ENCODE measurements at regions not wholly inside any gene's neighbourhood (a gene's known extent, or its start where the extent isn't known, plus 50 kb on each side); places are given as distances from the start of the nearest gene placed in this dataset.
A peak's percentile ranks its signal among the peaks of the same experiment; 100 is the strongest.

DNA sequence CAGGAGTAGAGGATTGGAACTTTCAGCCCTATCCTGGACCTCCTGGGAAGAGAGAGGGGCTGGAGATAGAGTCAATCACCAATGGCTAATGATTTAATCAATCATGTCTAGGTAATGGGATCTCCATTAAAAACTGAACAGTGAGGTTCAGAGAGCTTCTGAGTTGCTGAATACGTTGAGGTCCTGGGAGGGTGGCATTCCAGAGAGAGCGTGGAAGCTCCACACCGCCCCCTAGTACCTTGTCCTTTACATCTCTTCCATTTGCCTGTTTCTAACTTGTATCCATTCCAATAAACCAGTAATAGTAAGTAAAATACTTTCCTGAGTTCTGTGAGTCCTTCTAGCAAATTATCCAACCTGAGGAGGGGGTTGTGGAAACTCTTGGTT lies 101.7 kb downstream of the B3GNT2 start:
- Histone ChIP-seq H3K27ac (ENCODE audit: low read depth in 1 of 2, low read length in 2 of 2) (no peak overlapping the region), H3K9me3 (replicated peaks in 1 of 2; ENCODE audit: control insufficient read depth in 1 of 2, insufficient read depth in 1 of 2, low read length in 2 of 2) (no peaks in the 10 kb centered on the region), H3K79me2 (ENCODE audit: insufficient read depth, low read length) (no peaks in the 10 kb centered on the region), H4K20me1 (ENCODE audit: insufficient read depth, low read length) (no peaks in the 10 kb centered on the region), H3K4me1 (ENCODE audit: control insufficient read depth in 1 of 2, insufficient read depth in 2 of 2, low read length in 2 of 2) (peaks cover 5 to 24% of the 10 kb centered on the region in 2 donors), H3K27me3 (ENCODE audit: control insufficient read depth in 2 of 2, insufficient read depth in 2 of 2, low read length in 2 of 2) (no peaks in the 10 kb centered on the region), H2AFZ (ENCODE audit: insufficient read depth, low read depth, low read length, poor library complexity, severe bottlenecking) (no peak overlapping the region), H3K9ac (ENCODE audit: insufficient read depth, low read length, poor library complexity, severe bottlenecking) (no peak overlapping the region), H3K36me3 (replicated peaks in 1 of 2; ENCODE audit: control insufficient read depth in 1 of 2, insufficient read depth in 2 of 2, low read length in 2 of 2) (no peaks in the 10 kb centered on the region), H3K4me2 (replicated peaks; ENCODE audit: extremely low read depth, low read length, poor library complexity, severe bottlenecking) (no peak overlapping the region), H3K4me3 (replicated peaks in 1 of 3; ENCODE audit: low read depth in 2 of 3, low read length in 3 of 3) (no peak overlapping the region)
- no peak for DNase-seq
- Mint-ChIP-seq H3K4me1 (peaks cover 20% of the 10 kb centered on the region), H3K27ac (no peak overlapping the region), H3K9me3 (no peaks in the 10 kb centered on the region), H3K4me3 (no peak overlapping the region), H3K27me3 (ENCODE audit: low read depth in 3 of 3) (peaks cover 0 to 1% (median 0%) of the 10 kb centered on the region in 3 donors), H3K36me3 (no peaks in the 10 kb centered on the region)
- no CpG with 5 or more reads among the region's 3 CpGs for WGBS (ENCODE audit: insufficient coverage)
- intact Hi-C loops (cut with micrococcal nuclease) = no loop called here
- TF ChIP-seq, protein P1, sequence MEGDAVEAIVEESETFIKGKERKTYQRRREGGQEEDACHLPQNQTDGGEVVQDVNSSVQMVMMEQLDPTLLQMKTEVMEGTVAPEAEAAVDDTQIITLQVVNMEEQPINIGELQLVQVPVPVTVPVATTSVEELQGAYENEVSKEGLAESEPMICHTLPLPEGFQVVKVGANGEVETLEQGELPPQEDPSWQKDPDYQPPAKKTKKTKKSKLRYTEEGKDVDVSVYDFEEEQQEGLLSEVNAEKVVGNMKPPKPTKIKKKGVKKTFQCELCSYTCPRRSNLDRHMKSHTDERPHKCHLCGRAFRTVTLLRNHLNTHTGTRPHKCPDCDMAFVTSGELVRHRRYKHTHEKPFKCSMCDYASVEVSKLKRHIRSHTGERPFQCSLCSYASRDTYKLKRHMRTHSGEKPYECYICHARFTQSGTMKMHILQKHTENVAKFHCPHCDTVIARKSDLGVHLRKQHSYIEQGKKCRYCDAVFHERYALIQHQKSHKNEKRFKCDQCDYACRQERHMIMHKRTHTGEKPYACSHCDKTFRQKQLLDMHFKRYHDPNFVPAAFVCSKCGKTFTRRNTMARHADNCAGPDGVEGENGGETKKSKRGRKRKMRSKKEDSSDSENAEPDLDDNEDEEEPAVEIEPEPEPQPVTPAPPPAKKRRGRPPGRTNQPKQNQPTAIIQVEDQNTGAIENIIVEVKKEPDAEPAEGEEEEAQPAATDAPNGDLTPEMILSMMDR (IDR thresholded peaks at IDR 0.05) = no peak

DNA sequence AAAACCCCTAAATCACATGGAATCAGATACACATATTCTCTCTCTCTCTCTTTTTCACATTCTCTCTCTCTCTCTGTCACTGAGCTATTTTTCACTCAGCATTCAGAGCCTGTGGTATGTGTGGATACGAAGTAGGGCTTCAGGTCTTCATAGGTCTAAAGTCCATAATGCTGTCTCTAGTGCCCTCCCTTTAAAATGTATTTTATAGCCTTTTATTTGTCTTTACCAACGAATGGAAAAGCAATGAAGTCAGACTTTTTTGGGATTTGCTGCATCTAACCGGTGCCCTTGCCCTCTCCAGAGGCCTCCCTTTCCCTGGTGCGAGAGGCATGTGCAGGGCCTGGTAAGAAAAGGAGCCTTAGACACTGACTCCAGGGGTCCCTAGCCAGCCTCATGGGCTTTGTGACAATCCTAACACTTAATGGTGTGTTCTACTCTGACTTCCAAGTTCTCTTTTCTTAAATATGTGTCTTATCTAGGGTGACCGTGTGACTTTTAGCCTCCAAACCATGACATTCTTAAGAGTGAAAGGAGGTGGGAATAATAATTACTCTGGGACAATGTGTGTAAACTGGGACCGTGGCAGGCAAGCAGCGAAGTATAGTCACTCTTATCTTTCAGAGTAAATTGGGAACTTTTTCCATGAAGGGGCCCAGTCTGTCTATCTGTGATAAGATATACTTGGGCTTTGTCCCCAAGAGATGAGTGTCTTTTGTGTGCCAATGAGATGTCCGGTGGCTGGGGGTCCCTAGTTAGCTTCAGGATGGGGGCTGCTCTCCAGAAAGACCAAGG lies 101.1 kb downstream of the B3GNT2 start:
- H3K27me3 ChIP-seq (ENCODE audit: control insufficient read depth in 2 of 2, insufficient read depth in 2 of 2, low read length in 2 of 2) = no peaks in the 10 kb centered on the region
- H3K9me3 ChIP-seq (replicated peaks in 1 of 2; ENCODE audit: control insufficient read depth in 1 of 2, insufficient read depth in 1 of 2, low read length in 2 of 2) = no peaks in the 10 kb centered on the region
- no peaks in the 10 kb centered on the region for H3K36me3 ChIP-seq (replicated peaks in 1 of 2; ENCODE audit: control insufficient read depth in 1 of 2, insufficient read depth in 2 of 2, low read length in 2 of 2)
- 97% methylated on average over 3 of the region's 8 CpGs for WGBS (ENCODE audit: insufficient coverage)
- H3K4me3 Mint-ChIP-seq = no peak overlapping the region
- no peak overlapping the region for H3K4me3 ChIP-seq (replicated peaks in 1 of 3; ENCODE audit: low read depth in 2 of 3, low read length in 3 of 3)
- H3K27ac Mint-ChIP-seq = peak overlapping the region in 1 of 7 donors; percentile 19
- no peaks in the 10 kb centered on the region for H4K20me1 ChIP-seq (ENCODE audit: insufficient read depth, low read length)
- DNase-seq = no peak
- H3K9me3 Mint-ChIP-seq = no peaks in the 10 kb centered on the region
- no peak overlapping the region for H2AFZ ChIP-seq (ENCODE audit: insufficient read depth, low read depth, low read length, poor library complexity, severe bottlenecking)
- no peaks in the 10 kb centered on the region for H3K79me2 ChIP-seq (ENCODE audit: insufficient read depth, low read length)
- no peak overlapping the region for H3K4me2 ChIP-seq (replicated peaks; ENCODE audit: extremely low read depth, low read length, poor library complexity, severe bottlenecking)
- no peak overlapping the region for H3K27ac ChIP-seq (ENCODE audit: low read depth in 1 of 2, low read length in 2 of 2)
- no peak overlapping the region for H3K9ac ChIP-seq (ENCODE audit: insufficient read depth, low read length, poor library complexity, severe bottlenecking)
- TF ChIP-seq, protein P1 (IDR thresholded peaks at IDR 0.05) = no peak
- H3K27me3 Mint-ChIP-seq (ENCODE audit: low read depth in 3 of 3) = peaks cover 0 to 1% (median 0%) of the 10 kb centered on the region in 3 donors
- intact Hi-C loops (cut with micrococcal nuclease) = no loop called here
- peaks cover 19% of the 10 kb centered on the region for H3K4me1 Mint-ChIP-seq
- no peaks in the 10 kb centered on the region for H3K36me3 Mint-ChIP-seq
- peaks cover 0 to 19% of the 10 kb centered on the region in 2 donors for H3K4me1 ChIP-seq (ENCODE audit: control insufficient read depth in 1 of 2, insufficient read depth in 2 of 2, low read length in 2 of 2)

Data from CD14-positive monocyte (primary cell).